Femur (tissue), 1 donor: ENCODE measurements at regions not wholly inside any gene's neighbourhood (a gene's known extent, or its start where the extent isn't known, plus 50 kb on each side); places are given as distances from the start of the nearest gene placed in this dataset.

Source experiments
- DNase-seq: peaks from one replicate; pipeline ENCODE4 v3.0.0-alpha.2; 2017

- DNase-seq = no peak
Observed at GRCh38 chr20:24097506-24098245, 109.1 kb upstream of the GGTLC1 start.

DNA sequence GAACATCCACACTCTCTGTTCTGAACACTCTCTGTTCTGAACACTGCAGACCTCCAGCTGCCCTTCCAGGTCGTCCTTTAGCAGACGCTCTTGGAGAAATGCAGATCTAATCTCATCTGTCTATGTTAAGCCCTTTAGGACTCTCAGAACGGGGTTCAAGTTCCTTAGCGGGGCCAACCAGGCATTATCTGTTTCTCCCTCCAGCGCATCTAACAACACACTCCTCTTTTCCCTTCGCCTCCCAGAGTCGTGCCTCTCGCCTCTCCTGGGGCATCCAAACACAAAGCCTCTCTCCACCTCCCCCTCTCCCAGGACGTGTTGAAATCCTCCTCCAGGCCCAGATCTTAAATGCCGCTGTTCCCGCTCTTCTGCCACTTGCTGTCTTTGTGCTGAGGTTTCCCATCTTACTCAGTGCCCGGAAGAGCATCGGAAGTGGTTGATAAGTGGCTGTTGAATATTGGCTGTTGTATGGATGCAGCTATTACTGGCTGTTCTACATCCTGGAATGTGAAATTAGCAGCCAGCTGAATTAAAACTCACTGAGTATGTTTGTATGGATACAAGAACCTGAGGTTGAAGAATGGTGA is 108.4 kb upstream of the GGTLC1 start:
- no peak for DNase-seq

- DNase-seq = no peak
Observed at GRCh38 chr20:24096264-24096663, 107.7 kb upstream of the GGTLC1 start.

DNA sequence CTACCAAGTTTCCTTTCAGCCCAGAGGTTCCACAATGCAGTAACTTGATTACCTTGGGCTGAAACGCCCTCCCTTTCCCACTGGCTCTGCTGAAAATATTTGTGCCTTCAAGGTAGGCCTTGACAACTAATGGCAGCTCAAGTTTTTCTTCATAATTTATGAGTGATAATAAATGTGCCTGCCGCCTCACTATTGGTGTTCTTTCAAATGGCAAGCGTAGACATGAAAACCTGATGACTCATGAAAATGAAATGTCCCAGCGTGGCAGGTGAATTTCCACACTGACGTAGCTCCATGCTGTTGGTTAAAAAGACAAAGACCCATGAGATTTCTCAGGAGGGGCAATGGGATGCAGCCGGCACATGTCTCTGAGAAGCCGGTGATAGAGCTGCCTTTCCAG is 107.2 kb upstream of the GGTLC1 start:
- no peak for DNase-seq

DNA sequence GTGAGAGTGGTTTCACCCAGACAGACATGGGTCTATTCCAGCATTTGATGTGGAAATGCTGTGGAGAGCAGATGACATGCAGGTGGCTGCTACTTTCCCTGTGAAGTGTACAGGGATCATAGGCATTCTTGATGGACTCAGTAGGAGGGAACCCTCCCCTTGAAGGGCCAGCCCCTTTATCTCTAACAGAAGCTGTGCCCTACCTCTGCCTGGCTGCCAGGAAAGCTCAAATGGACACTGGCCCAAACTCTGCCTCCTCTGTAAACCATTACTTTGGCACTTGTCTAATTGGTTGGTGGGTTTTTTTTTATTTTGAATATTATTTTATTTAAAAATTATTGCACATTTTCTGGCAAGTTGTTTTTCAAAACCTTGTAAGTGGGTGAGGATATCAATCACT is 106.7 kb upstream of the GGTLC1 start:
- no peak for DNase-seq

DNA sequence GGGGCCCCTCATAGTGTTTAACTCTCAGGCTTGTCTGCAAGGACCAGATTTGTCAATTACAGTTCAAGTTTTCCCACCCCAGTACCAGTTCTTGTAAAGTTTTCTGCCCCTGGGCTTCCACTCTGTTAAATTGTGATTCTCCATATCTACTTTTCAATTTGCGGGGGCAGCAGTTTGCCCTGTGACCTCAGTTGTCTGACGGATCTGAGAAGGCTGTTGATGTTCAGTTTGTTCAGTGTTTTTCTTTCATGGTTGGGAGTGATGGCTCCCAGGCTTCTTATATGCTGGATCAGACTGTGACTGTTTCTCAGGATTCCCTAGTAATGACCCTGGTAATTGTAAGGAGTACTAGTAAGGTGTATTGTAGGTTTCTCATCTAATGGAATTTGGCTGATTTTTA is 101.0 kb upstream of the GGTLC1 start:
- no peak for DNase-seq

DNA sequence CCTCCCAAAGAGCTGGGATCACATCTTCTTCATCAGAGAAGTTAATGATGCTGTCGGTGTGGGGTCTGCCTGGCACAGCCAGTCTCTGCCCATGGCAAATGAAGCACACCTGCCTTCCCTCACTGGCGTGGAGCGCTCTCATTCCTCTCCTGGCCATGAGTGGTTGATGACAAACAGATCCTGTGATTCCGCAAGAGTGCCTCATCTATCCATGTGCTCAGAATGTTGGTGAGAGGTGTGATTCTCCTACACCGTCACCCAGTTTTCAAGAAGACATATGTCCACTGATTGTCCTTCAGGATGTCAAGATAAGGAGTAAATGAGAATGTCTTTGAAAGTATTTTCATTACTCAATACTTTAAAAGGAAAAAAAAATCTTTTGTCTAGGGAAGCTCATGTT is 97.5 kb upstream of the GGTLC1 start:
- no peak for DNase-seq

DNA sequence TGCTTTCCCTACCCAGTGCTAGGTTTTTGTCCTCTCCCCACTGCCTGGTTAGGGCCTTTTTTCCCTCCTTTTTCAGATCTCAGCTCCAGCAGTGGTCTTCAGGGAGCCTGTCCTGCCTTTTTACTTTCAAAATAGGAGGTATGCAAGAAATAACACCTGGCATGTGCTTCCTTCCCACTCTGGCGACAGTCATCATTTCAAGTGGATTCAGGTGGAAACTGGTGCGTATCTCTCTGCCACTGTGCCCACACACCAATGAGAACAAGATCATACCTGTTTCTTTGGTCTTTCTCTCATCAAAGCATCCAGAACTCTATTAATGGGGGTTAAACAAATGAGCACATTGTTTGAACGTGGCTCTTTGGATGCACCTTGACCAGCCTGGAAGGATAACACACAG is 95.7 kb upstream of the GGTLC1 start:
- no peak for DNase-seq

- no peak for DNase-seq
Observed at GRCh38 chr20:24081077-24081476, 92.5 kb upstream of the GGTLC1 start.

DNA sequence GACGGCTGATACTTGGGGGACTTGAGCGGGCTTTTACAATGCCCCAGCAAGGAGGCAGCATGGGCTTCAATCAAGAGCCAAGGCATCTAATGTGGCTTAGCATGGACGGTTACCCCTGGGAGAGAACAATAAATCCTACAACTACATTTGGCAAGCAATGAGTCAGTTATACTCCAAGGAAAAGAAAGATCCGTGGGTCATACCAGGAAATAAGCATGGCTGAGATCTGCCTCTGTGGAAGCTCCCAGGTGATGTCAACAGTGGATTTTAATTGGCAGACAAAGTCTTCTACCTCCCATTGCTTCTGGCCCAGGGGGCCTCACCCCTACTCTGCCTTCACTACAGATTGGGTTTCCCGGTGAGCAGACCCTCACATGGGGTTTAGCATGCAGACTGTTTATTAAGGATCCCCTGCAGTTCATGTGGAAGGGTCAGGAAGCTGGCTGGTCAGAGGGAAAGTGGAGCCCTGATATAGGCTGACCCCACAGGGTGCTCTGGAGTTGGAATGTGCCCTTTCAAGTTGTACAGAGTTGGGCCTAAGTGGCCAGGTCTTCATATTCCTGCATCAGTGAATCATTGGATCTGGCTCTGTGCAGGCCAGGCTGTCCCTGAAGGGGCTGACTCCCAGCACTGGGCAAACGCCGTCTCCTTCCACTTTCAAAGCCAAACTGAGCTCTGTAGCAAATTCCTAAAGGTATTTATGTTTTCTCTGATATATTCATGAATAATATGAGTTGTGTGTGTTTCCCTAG is 91.3 kb upstream of the GGTLC1 start:
- no peak for DNase-seq

DNA sequence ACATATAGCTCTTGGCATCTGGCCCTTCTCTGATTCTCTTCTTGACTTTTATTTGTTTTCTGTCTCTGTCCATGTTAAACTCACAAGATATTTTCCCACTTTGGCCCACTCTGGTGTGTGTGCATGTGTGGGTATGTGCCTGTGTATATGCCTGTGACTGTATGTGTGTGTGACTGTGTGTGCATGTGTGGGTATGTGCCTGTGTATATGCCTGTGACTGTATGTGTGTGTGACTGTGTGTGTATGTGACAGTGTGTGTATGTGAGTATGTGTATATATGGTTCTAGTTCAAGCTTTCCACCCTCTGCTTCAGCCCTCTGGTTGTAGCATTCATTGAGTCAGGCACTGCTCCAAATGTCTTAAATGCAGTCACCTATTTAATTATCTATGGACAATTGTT is 88.6 kb upstream of the GGTLC1 start:
- no peak for DNase-seq

GRCh38 chr20:24070679-24071078 is 82.1 kb upstream of the GGTLC1 start:
- DNase-seq = no peak

DNA sequence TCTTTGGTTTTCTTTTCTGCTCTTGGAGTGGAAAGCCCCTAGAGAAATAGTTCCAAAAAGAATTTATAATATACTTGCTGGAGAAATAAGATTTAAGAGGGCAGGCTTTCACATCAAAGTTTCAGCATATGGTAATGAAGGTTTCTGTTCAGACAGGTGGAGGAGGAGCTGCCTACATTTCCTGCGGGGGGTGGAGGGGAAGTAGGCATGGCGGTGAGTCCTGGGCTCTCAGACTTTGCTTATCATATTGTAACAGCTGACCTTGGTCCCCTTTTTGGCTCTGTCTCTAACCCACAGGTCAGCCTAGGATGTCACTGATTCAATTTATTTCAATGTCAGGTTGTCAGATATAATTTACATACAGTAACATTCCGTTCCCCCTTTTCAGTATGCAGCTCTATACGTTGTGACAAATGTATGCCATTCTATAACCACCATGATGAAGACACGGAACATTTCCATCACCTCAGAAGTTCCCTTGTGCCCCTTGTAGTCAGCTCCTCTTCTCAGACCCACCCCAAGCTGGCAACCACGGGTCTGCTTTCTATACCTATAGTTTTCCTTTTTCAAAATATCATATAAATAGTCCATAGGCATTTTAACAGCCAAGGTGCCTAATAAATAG is 77.6 kb upstream of the GGTLC1 start:
- DNase-seq = no peak

DNA sequence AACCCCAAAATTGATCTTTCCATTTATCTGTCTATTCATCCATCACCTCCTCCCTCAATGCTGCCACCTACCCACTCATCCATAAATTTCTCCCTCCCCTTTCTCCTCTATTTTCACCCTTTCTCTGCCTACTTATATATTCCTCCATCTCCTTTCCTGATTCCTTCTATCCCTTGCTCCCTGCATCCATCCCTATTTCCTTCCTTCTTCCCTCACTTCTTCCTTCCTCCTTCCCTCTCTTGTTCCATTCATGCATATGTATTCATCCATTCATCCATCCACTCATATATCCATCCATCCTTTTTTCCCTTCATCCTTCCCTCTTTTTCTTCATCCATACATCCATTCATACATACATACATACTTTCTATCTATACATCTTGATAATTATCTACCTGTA is 76.3 kb upstream of the GGTLC1 start:
- DNase-seq = no peak

- DNase-seq = no peak
Observed at GRCh38 chr20:24064092-24064491, 75.5 kb upstream of the GGTLC1 start.

DNA sequence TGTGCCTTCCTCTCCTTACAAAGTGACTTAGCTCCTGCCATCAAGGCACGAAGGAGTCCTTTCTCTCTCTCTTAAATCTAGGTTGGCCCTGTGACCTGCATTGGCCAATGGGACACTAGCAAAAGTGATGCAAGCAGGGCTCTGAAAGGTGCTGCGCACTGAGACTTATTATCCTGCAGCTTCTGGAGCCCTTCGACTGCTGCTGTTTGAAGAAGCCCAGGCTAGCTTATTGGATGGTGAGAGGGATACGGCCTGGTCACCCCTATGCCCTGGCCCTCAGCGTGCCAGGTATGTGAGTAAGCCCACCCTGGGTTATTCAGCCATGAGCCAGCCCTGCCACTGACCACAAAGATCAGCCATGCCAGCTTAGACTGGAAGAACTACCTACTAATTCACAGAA is 74.5 kb upstream of the GGTLC1 start:
- no peak for DNase-seq

GRCh38 chr20:24060851-24061590 is 72.4 kb upstream of the GGTLC1 start:
- DNase-seq = no peak

- DNase-seq = no peak
Observed at GRCh38 chr20:24059174-24059573, 70.6 kb upstream of the GGTLC1 start.

DNA sequence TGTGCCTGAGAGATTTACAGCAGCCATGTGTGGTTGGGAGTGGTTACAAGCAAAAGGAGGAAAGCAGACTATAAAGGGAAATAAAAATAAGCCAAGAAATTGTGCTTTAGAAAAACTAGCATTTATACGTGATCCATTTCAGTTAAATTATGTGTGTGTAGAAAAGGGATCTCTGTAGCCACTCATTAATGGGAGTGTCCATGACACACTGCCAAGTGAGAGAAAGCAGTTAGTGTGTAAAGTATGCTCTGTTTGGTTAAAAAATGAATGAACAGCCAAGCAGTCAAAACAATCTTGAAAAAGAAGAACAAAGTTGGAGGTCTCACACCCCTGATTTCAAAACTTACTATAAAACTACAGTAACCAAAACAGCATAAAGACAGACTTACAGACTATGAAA is 67.9 kb upstream of the GGTLC1 start:
- no peak for DNase-seq

DNA sequence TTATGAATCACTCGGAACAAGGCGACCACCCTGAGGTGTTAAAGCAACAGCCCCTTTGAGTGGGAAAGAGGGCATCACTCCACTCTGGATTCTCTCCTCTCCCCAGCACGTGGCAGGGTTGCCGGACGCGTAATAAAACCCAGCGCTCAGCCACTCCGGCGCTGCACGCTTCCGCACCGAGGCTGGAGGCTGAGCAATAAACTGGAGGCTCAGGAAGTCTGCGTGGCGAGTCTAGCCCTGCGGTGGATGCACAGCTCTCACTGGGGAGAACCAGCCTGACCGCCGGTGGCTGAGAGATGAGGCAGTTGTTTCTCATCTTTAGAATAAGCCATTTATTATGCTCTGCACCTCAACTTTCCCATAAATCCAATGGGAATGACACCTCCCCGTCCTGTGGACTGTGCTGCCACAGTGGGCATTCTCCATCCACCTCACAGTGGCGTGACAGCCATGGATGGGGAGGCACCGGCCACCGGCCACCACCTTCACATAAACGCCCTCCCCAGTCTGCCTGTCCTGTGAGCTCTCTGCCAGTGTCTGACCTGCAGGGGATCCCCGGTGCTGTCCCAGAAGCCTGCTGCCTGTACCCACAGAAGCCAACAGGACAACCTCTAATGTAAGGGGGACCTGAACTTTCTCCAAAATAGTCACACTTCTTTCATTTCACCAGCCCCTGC is 64.2 kb upstream of the GGTLC1 start:
- DNase-seq = no peak

GRCh38 chr20:24051160-24051559 is 62.6 kb upstream of the GGTLC1 start:
- DNase-seq = no peak

- no peak for DNase-seq
Observed at GRCh38 chr20:24050119-24050518, 61.5 kb upstream of the GGTLC1 start.

GRCh38 chr20:24049081-24049480 is 60.5 kb upstream of the GGTLC1 start:
- no peak for DNase-seq
